ENCODE measurements at regions not wholly inside any gene's neighbourhood (a gene's known extent, or its start where the extent isn't known, plus 50 kb on each side); places are given as distances from the start of the nearest gene placed in this dataset.

DNA sequence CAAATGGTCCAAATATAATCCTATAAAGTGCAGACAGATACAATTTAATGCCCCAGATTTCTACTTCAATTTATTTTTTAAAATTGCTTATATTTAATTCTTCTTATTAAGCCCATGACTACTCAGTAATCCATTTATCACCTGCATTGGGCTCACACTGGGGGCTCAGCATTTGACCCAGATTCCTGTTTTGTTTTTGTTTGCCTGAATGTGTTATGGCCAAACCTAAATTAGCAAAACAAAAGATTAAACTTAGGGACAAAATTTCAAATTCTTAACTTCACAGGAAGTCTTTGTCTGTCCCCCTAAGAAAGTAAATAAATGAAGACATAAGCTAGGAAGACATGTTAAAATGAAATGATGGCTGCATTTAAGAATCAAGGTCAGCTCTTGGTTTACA, 322.3 kb downstream of the RMST start:
- H3K4me1 ChIP-seq (ENCODE audit: control insufficient read depth, insufficient read depth, low read length, unreplicated experiment): no peaks in the 10 kb centered on the region
- no peak overlapping the region for H2AFZ ChIP-seq (ENCODE audit: low read length, unreplicated experiment)
- H3K27ac ChIP-seq (ENCODE audit: low read depth, low read length): no peak overlapping the region
- H3K4me3 ChIP-seq (ENCODE audit: low read depth, low read length): no peak overlapping the region
- no peaks in the 10 kb centered on the region for H3K27me3 ChIP-seq (ENCODE audit: insufficient read depth, low read length)
- no peaks in the 10 kb centered on the region for H3K79me2 ChIP-seq (ENCODE audit: control insufficient read depth, insufficient read depth, low read length, unreplicated experiment)
- no peaks in the 10 kb centered on the region for H3K36me3 ChIP-seq (ENCODE audit: insufficient read depth, low read length)

DNA sequence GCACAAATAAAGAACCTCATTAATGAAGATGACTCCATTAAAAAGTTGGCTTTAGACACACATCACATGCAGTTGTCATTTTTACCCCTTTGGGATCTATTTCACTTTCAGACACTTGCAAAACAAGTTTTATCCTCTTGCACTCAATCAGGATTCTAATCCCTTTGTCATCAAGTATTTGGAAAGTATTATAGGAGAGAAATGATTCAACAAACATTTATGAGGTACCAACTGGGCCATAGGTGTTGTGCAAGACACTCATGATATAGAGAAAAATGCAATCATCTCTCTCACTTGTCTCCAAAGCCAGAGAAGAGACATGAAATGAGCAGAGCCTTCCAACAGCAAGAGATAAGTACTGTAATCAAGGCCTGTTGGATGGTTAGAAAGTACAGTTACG, 327.7 kb downstream of the RMST start:
- no peak overlapping the region for H2AFZ ChIP-seq (ENCODE audit: low read length, unreplicated experiment)
- H3K4me3 ChIP-seq (ENCODE audit: low read depth, low read length): no peak overlapping the region
- no peak overlapping the region for H3K27ac ChIP-seq (ENCODE audit: low read depth, low read length)
- H3K36me3 ChIP-seq (ENCODE audit: insufficient read depth, low read length): no peaks in the 10 kb centered on the region
- H3K4me1 ChIP-seq (ENCODE audit: control insufficient read depth, insufficient read depth, low read length, unreplicated experiment): no peaks in the 10 kb centered on the region
- H3K79me2 ChIP-seq (ENCODE audit: control insufficient read depth, insufficient read depth, low read length, unreplicated experiment): no peaks in the 10 kb centered on the region
- no peaks in the 10 kb centered on the region for H3K27me3 ChIP-seq (ENCODE audit: insufficient read depth, low read length)

DNA sequence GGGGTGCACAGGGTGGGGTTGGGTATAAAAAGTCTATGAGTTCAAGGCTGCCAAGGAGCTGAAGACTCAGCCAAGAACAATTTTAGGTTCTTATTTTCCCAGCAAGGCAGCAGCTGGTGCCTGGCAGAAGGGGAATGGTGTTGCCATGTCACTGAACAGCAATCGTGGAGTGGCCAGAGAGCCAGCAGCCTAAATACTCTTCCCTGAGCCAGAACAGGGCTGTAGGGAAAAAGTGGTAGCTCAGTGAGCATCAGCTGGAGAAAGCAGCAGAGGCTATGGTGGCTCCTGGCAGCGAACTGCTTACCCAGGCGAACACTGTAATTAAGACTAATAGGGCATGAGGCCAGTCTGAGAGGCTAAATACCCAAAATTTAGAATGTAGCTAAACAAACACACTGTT, 334.9 kb downstream of the RMST start:
- no peaks in the 10 kb centered on the region for H3K79me2 ChIP-seq (ENCODE audit: control insufficient read depth, insufficient read depth, low read length, unreplicated experiment)
- H3K36me3 ChIP-seq (ENCODE audit: insufficient read depth, low read length): no peaks in the 10 kb centered on the region
- H3K27ac ChIP-seq (ENCODE audit: low read depth, low read length): no peak overlapping the region
- H3K4me3 ChIP-seq (ENCODE audit: low read depth, low read length): no peak overlapping the region
- no peak overlapping the region for H2AFZ ChIP-seq (ENCODE audit: low read length, unreplicated experiment)
- no peaks in the 10 kb centered on the region for H3K4me1 ChIP-seq (ENCODE audit: control insufficient read depth, insufficient read depth, low read length, unreplicated experiment)
- H3K27me3 ChIP-seq (ENCODE audit: insufficient read depth, low read length): no peaks in the 10 kb centered on the region

DNA sequence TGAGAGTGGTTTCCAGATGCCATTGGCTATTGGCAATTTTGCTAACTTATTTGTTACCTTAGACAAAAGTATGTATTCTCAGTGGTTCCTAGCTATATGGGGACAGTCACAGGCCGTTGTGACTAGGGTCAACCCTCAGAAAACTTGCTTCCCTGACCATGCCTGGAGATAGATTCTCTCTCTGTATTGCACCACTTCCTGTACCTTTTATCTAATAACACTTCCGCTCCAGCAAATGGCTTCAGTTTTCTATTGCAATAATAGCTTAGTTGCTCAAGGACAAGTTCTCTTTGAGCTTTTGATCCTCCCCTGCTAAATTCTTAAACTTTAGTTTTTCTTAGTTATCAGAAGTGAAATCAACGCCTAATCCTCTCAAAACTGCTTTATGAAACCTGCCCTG, 338.0 kb downstream of the RMST start:
- Histone ChIP-seq H3K36me3 (ENCODE audit: insufficient read depth, low read length) (no peaks in the 10 kb centered on the region), H3K4me1 (ENCODE audit: control insufficient read depth, insufficient read depth, low read length, unreplicated experiment) (no peaks in the 10 kb centered on the region), H3K27me3 (ENCODE audit: insufficient read depth, low read length) (no peaks in the 10 kb centered on the region), H3K79me2 (ENCODE audit: control insufficient read depth, insufficient read depth, low read length, unreplicated experiment) (no peaks in the 10 kb centered on the region), H3K27ac (ENCODE audit: low read depth, low read length) (no peak overlapping the region), H2AFZ (ENCODE audit: low read length, unreplicated experiment) (no peak overlapping the region), H3K4me3 (ENCODE audit: low read depth, low read length) (no peak overlapping the region)

DNA sequence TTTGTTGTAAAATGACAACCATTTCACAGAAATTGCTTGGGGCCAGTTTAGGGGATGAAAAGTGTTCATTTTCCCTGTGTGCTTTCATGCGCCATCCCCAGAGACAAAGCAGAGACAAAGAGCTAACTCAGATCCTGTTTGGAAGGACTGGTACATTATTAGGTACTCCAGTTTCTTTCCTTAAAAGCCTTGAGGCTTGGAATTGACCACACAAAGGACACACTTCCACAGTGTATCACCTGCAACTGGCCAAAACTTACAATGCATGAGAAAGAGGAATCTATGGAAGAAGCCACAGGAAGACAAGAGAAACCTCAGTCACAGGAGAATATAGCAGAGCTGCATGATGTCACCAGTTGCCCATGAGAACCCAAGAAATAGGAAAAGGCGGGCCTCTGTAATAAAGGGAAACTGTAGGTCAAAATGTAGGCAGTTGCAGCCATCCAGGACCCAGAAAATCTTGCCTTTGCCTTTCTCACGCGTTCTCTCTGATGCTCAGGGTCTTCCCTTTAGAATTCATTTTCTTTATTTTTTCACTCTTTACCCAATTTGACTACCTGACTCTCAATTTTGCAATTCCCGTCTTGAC, 339.0 kb downstream of the RMST start:
- Histone ChIP-seq H2AFZ (ENCODE audit: low read length, unreplicated experiment) (no peak overlapping the region), H3K27ac (ENCODE audit: low read depth, low read length) (no peak overlapping the region), H3K4me1 (ENCODE audit: control insufficient read depth, insufficient read depth, low read length, unreplicated experiment) (no peaks in the 10 kb centered on the region), H3K27me3 (ENCODE audit: insufficient read depth, low read length) (no peaks in the 10 kb centered on the region), H3K4me3 (ENCODE audit: low read depth, low read length) (no peak overlapping the region), H3K36me3 (ENCODE audit: insufficient read depth, low read length) (no peaks in the 10 kb centered on the region), H3K79me2 (ENCODE audit: control insufficient read depth, insufficient read depth, low read length, unreplicated experiment) (no peaks in the 10 kb centered on the region)

DNA sequence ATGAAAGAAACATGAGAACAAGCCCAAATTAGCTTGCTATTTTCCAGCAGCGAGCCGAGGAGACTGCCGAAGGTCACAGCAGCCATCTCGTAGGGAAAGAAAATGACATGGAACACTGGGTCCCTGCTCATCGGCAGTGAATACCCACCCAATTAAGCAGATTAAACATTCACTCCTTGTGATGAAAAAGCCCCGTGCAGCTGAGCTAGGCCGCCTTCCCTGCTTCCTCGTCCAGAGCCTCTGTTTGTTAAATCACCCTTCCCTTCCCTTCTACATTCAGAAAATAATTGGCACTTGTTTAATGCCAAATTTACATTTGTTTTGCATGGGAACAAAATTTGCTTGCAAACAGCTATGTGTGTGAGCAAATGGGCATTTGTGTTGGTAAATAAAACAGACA, 342.5 kb downstream of the RMST start:
- Histone ChIP-seq H2AFZ (ENCODE audit: low read length, unreplicated experiment) (no peak overlapping the region), H3K27me3 (ENCODE audit: insufficient read depth, low read length) (no peaks in the 10 kb centered on the region)

DNA sequence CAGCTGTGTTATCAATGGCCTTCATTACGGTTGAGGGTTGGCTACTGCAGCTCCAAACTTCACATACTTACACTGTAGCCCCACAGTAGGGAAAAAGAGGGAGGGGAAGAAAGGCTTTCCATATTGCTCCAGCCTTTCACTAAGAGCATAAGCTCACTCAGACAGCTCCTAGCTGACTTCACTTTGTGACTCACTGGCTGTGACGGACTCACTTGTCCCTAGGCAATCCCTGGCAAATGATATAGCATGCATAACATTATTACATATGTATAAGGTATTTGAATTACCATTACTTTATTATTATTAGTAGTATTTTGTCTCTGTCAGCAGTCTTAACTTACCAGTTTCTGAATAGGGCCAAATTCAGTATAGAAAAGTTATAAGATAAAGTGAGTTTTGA, 350.7 kb downstream of the RMST start:
- Histone ChIP-seq H3K4me3 (ENCODE audit: low read depth, low read length) (no peak overlapping the region), H3K36me3 (ENCODE audit: insufficient read depth, low read length) (no peaks in the 10 kb centered on the region), H3K4me1 (ENCODE audit: control insufficient read depth, insufficient read depth, low read length, unreplicated experiment) (no peaks in the 10 kb centered on the region), H2AFZ (ENCODE audit: low read length, unreplicated experiment) (no peak overlapping the region), H3K79me2 (ENCODE audit: control insufficient read depth, insufficient read depth, low read length, unreplicated experiment) (no peaks in the 10 kb centered on the region), H3K27me3 (ENCODE audit: insufficient read depth, low read length) (no peaks in the 10 kb centered on the region), H3K27ac (ENCODE audit: low read depth, low read length) (no peak overlapping the region)

More for the DNA sequence above, 342.5 kb downstream of the RMST start:
- Histone ChIP-seq H3K4me1 (ENCODE audit: control insufficient read depth, insufficient read depth, low read length, unreplicated experiment) (no peaks in the 10 kb centered on the region), H3K4me3 (ENCODE audit: low read depth, low read length) (no peak overlapping the region), H3K36me3 (ENCODE audit: insufficient read depth, low read length) (no peaks in the 10 kb centered on the region), H3K27ac (ENCODE audit: low read depth, low read length) (no peak overlapping the region), H3K79me2 (ENCODE audit: control insufficient read depth, insufficient read depth, low read length, unreplicated experiment) (no peaks in the 10 kb centered on the region)

DNA sequence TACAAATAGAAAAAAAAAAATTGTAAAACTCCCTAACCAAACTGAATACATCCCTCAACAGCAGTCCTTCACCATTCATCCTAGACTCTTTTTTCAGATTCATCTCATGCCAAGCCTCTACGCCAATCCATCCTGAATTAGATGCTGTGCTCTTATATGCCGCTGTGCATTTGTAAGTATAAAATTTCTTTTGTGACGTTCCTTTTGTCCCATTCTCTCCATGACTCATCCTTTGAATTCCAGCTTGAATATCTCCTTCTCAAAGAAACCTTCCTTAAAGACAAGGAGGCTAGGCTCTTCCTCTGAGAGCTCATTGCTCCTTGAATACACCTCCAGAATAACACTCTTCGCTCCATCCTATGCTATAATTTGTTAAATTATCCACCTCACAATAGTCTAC, 359.2 kb downstream of the RMST start:
- Histone ChIP-seq H3K4me1 (ENCODE audit: control insufficient read depth, insufficient read depth, low read length, unreplicated experiment) (no peaks in the 10 kb centered on the region), H3K4me3 (ENCODE audit: low read depth, low read length) (no peak overlapping the region), H3K79me2 (ENCODE audit: control insufficient read depth, insufficient read depth, low read length, unreplicated experiment) (no peaks in the 10 kb centered on the region), H3K27me3 (ENCODE audit: insufficient read depth, low read length) (no peaks in the 10 kb centered on the region), H3K36me3 (ENCODE audit: insufficient read depth, low read length) (no peaks in the 10 kb centered on the region), H2AFZ (ENCODE audit: low read length, unreplicated experiment) (no peak overlapping the region), H3K27ac (ENCODE audit: low read depth, low read length) (no peak overlapping the region)

DNA sequence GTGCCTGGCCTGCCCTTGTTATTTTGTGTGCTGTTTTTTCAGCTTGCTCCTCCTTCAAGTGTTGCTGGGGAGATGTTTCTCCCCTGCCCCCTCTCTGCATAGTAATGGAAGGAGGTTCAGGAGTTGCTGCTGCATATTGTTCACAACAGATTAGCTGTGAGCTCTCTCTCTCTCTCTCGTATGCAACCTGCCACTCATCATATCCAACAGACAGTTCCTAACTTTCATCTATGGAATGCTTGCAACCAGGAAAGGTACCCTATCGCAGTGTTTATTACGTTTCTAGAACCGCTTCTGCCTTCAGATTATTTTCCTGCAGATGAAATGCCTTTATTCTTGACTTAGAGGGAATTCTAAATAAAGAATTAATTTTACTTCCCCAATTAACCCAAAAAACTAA, 372.9 kb downstream of the RMST start:
- H3K4me1 ChIP-seq (ENCODE audit: control insufficient read depth, insufficient read depth, low read length, unreplicated experiment): no peaks in the 10 kb centered on the region
- no peaks in the 10 kb centered on the region for H3K36me3 ChIP-seq (ENCODE audit: insufficient read depth, low read length)
- no peak overlapping the region for H3K4me3 ChIP-seq (ENCODE audit: low read depth, low read length)
- H3K27ac ChIP-seq (ENCODE audit: low read depth, low read length): no peak overlapping the region
- no peaks in the 10 kb centered on the region for H3K79me2 ChIP-seq (ENCODE audit: control insufficient read depth, insufficient read depth, low read length, unreplicated experiment)
- H2AFZ ChIP-seq (ENCODE audit: low read length, unreplicated experiment): no peak overlapping the region
- H3K27me3 ChIP-seq (ENCODE audit: insufficient read depth, low read length): no peaks in the 10 kb centered on the region

DNA sequence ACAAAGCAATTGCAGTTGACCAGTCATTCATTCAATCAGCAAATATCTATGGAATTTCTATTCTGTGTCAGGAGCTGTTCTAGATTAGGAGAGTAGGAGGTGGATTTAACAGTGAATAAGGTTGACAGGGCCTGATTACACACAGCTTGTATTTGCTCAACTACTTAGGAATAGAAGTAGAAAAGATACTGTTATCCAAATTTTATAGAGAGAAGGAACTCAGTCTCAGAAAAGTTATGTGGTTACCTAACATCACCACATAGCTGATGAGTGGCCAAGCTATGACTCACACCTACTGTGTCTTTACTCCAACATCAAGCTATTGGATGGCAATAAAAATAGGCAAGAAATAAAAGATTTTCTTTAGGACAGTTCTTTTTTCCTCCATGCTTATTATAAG, 374.8 kb downstream of the RMST start:
- H3K36me3 ChIP-seq (ENCODE audit: insufficient read depth, low read length): no peaks in the 10 kb centered on the region
- no peaks in the 10 kb centered on the region for H3K27me3 ChIP-seq (ENCODE audit: insufficient read depth, low read length)
- H3K4me1 ChIP-seq (ENCODE audit: control insufficient read depth, insufficient read depth, low read length, unreplicated experiment): no peaks in the 10 kb centered on the region
- no peak overlapping the region for H3K27ac ChIP-seq (ENCODE audit: low read depth, low read length)
- no peaks in the 10 kb centered on the region for H3K79me2 ChIP-seq (ENCODE audit: control insufficient read depth, insufficient read depth, low read length, unreplicated experiment)
- H2AFZ ChIP-seq (ENCODE audit: low read length, unreplicated experiment): no peak overlapping the region
- H3K4me3 ChIP-seq (ENCODE audit: low read depth, low read length): no peak overlapping the region

DNA sequence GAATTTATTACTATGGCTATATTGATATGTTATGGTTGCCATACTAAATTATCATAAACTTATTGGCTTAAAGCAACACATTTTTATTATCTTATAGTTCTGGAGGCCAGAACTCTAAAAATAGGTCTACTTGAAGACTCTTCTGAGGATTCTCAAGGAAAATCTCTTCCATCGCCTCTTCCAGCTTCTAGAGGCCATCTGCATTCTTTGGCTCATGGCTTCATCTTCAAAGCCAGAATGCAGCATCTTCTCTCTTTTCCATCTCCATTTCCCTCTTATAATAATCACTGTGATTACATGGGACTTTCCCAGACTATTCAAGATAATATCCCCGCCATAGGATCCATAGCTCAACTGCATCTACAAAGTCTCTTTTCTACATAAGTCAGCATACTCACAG, 385.4 kb downstream of the RMST start:
- Histone ChIP-seq H3K4me3 (ENCODE audit: low read depth, low read length) (no peak overlapping the region), H3K4me1 (ENCODE audit: control insufficient read depth, insufficient read depth, low read length, unreplicated experiment) (no peaks in the 10 kb centered on the region), H2AFZ (ENCODE audit: low read length, unreplicated experiment) (no peak overlapping the region), H3K36me3 (ENCODE audit: insufficient read depth, low read length) (no peaks in the 10 kb centered on the region), H3K27me3 (ENCODE audit: insufficient read depth, low read length) (no peaks in the 10 kb centered on the region), H3K79me2 (ENCODE audit: control insufficient read depth, insufficient read depth, low read length, unreplicated experiment) (no peaks in the 10 kb centered on the region), H3K27ac (ENCODE audit: low read depth, low read length) (no peak overlapping the region)
